GM19463 (cell line): ENCODE measurements at regions not wholly inside any gene's neighbourhood (a gene's known extent, or its start where the extent isn't known, plus 50 kb on each side); places are given as distances from the start of the nearest gene placed in this dataset.
A peak's percentile ranks its signal among the peaks of the same experiment; 100 is the strongest.
"Not testable (repeated sequence)": the region's sequence is repeated elsewhere in the genome, so short reads cannot be mapped to it uniquely, and the experiment has no call there.

ENCODE experiments used
- ATAC-seq: cut with Tn5 transposase; IDR thresholded peaks from one replicate; pipeline ENCODE4 v1.9.1; 2021; ENCODE audit warnings: mild to moderate bottlenecking, moderate library complexity; ENCODE audit not compliant: unreplicated experiment

DNA sequence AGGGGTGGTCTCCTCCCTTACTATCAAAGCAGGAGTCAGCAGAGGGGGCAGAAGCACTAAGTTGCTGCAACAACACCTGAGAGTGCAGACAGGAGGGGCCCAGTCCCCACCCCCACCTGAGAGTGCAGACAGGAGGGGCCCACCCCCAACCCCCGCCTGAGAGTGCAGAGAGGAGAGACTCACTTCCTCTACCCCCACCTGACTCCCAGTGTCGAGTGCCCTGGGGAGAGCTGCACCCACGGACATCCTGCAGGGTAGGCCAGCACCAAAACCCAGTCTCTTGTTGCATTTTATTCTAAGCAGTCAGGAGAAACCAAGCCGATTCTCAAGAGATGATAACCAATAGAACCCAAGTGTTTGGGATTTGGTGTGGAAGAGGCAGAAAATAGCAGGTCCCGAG lies 78.4 kb downstream of the NAPG start:
- ATAC-seq, result no peak

DNA sequence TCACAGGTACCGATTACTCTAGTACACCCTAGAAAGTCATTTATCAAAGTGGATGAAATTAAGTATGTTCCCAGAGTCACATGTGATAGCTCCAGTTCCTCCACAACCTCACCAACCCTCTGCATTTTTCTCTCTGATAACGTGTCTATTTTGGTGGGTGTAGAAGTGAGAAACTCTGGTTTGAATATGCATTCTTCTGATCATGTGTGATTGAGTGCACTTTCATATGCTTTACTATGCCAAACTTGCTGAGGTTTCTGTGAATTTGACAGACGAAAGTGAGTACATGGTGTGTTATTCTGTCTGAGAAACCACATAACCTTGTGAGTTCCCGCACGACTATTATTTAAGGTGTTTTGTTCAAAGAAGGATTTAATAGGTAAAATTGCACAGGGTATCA lies 81.1 kb downstream of the NAPG start:
- peak; percentile 81 for ATAC-seq

DNA sequence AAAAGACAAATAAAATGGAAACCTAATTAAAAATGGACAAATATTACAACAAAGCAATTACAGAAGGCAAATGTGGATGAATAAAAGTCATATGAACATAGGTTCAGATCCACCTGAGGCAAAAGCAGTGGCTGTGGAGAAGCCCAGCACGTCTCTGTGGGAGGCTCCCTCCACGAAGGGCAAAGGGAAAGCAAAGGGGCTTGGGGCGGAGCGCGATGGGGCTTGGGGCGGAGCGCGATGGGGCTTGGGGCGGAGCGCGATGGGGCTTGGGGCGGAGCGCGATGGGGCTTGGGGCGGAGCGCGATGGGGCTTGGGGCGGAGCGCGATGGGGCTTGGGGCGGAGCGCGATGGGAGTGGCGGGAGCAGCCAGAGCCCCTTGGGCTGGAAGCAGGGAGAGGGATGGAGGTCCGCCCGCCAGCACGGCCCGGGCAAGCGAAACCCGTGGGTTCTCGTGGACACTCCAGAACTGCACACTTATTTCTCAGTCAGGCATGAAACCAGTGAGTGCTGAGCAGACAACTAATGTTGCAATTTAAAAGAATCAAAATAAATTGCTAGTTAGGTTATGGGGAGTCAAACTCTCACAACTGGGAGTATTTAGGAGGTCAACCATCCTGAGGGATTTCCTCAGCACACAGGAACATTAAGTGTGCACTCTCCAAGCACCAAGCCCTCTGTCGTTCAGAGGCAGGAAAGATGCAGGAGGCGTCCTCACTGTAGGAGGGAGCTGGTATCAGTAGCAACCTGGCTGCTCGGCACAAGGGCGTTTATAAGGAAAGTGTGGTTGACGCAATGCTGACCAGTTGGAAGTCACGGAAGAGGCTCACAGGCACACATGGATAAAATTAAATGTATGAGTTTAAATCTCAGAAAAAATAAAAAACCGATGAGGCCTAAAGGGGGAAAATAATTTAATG lies 81.8 kb downstream of the NAPG start:
- not testable (repeated sequence) for ATAC-seq

DNA sequence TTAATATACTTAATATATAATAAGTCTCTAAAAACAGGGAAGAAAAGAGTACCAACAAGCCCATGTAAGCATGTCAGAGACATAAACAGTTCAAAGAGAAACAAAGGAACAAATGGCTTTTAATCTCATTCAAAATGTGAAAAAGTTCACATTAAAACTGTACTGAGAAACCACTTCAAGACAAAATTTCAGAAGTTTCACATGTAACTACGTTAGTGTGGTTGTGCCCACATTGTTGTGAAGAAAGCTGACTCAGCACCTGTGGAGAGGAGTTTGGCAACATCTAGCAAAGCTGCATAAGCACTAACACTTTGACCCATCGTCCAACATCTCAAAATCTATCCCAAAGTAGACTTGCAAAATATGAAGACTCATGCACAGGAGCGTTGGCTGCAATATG lies 82.6 kb downstream of the NAPG start:
- ATAC-seq, result not testable (repeated sequence)

DNA sequence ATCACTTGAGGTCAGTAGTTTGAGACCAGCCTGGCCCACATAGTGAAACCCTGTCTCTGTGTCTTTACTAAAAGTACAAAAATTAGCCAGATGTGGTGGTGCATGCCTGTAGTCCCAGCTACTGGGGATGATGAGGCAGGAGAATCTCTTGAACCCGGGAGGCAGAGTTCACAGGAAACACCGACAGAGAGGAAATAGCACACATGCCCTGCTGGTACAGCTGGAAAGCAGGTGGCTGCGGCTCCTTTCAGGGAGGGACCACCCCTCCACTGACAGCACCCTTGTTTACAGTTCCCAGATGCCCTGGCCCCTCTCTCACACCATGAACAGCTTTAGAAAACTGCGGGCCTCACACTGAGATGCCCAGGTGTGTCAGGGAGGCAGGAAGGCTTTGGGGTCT lies 83.2 kb downstream of the NAPG start:
- not testable (repeated sequence) for ATAC-seq

DNA sequence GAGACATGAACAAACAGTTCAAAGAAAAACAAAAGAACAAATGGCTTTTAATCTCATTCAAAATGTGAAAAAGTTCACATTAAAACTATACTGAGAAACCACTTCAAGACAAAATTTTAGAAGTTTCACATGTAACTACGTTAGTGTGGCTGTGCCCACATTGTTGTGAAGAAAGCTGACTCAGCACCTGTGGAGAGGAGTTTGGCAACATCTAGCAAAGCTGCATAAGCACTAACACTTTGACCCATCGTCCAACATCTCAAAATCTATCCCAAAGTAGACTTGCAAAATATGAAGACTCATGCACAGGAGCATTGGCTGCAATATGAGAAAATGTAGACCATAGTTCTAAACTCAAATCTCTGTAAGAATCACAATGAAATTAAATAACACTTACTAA lies 87.4 kb downstream of the NAPG start:
- ATAC-seq, result not testable (repeated sequence)

DNA sequence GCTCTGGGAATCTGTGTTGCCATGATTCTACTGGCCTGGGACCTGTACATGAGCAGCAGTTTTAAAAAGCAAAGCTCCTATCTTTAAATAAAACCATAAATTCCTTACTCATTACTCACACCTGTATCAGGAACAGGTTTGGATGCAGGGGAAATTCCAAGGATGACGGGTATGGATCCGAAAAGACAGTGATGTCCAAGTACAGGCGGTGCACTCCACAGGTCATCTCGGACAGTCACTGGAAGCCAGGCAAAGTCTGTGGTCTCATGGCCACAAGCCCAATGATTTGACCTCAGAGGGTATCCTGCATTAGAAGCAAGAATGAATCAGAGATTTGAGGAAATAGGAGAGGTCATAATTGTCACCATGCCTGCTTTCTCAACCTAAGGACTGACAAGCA lies 90.9 kb downstream of the NAPG start:
- ATAC-seq, result not testable (repeated sequence)

DNA sequence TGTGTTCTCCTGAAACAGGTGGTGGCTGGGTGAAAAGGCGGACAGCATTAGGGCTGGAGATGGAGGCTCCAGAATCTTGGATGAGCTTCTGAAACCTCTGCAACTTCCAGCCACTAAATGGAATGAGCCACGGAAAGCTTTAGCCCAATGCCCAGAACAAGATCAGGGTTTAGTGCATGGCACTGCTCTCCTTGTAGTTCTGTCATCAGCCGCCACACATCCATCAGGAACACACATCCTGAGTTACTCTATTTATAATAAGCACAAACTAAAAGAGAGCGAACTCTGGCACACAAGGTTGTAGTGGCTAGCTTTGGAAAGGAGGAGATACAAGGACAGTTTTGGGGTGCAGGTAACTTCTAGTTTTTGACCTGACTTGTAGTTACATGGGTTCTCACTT lies 93.0 kb downstream of the NAPG start:
- not testable (repeated sequence) for ATAC-seq

DNA sequence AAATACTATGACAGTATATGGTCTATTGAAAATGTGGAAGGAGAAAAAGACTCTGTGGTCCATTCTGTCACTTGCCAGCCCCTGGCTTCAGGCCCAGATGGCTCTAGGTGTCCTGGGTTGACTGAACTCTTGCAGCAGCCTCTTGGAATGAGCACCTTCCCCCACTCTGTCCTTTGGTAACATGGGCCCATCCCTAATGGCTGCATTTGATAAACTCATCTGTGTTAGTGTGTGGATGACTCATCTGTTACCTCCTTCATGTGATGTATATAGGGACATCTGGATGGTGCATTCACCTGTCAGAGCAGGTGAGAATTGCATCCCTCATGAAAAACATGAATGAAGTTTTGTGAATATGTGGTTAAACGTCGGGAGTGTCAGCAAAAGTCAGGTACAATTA lies 93.5 kb downstream of the NAPG start:
- ATAC-seq, result not testable (repeated sequence)

DNA sequence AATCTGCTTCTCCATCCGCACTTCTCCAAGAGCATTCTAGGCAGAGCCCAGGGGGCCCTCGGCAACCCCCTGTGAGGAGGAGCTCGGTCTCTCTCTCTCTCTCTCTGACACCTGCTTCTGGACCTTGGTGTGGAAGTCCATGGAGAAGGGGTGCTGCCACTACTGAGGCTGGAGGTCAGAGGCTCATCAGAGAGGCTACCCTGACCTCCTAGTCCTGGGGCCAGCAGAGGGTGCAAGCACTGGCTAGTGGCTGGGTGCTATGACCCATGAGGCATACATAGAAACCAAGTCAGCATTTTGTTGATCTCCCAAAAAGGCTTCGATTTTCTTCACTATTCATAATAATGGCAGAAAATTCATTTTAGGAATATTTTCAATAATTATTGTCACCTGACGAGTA lies 94.0 kb downstream of the NAPG start:
- ATAC-seq, result not testable (repeated sequence)
